ENCODE measurements at regions not wholly inside any gene's neighbourhood (a gene's known extent, or its start where the extent isn't known, plus 50 kb on each side); places are given as distances from the start of the nearest gene placed in this dataset.

DNA sequence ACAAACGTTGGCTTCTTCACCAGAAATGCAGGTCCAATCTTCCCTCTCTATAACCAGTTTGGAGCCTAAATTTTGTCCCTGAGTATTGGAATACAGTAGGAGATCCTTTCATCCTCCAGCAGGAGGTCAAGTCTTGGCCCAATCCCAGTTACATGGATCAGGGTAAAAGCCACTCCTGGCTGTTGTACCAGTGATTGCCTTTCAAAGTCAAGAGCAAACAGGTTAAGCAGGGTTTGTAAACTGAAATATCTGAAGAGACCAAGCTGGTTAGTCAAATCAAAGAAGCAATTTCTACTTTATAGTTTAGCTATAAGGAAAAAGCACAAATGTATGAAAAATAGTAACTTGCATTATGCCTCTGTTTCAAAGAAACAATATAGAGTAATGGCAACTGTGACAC, 329.4 kb downstream of the NAF1 start:
- H3K27me3 ChIP-seq (ENCODE audit: insufficient read depth): no peaks in the 10 kb centered on the region
- Mint-ChIP-seq H3K4me1 (no peaks in the 10 kb centered on the region), H3K27ac (no peak overlapping the region), H3K36me3 (ENCODE audit: low read depth) (no peaks in the 10 kb centered on the region), H3K4me3 (no peak overlapping the region), H3K9me3 (no peaks in the 10 kb centered on the region; the same call in 2 of the 3 replicates), H3K27me3 (ENCODE audit: insufficient read depth, low read depth, poor library complexity) (no peaks in the 10 kb centered on the region)
- H3K4me1 ChIP-seq (ENCODE audit: insufficient read depth): no peaks in the 10 kb centered on the region
- no peaks in the 10 kb centered on the region for H3K9me2 ChIP-seq (ENCODE audit: insufficient read depth)
- no peaks in the 10 kb centered on the region for H4K20me1 ChIP-seq (replicated peaks; ENCODE audit: insufficient read depth)
- H3F3A ChIP-seq (replicated peaks; ENCODE audit: low read depth): no peaks in the 10 kb centered on the region
- no peak overlapping the region for H3K27ac ChIP-seq (ENCODE audit: low read depth)
- H3K36me3 ChIP-seq (ENCODE audit: insufficient read depth): no peaks in the 10 kb centered on the region
- H3K79me2 ChIP-seq (replicated peaks; ENCODE audit: insufficient read depth): no peaks in the 10 kb centered on the region
- TF ChIP-seq NANOG (IDR thresholded peaks at IDR 0.05; ENCODE audit: borderline replicate concordance) (no peak), POLR2AphosphoS5 (IDR thresholded peaks at IDR 0.05; ENCODE audit: low read depth) (no peak), ZNF114 (CRISPR knock-in tag; IDR thresholded peaks at IDR 0.05) (no peak)
- ATAC-seq (no peak), DNase-seq (ENCODE audit: low spot score) (no peak)
- H3K4me3 ChIP-seq: no peak overlapping the region
- no peak overlapping the region for H2AFZ ChIP-seq
- H3K4me2 ChIP-seq: no peak overlapping the region

GRCh38 chr4:162836773-162837172, 329.9 kb downstream of the NAF1 start:
- Histone ChIP-seq H3K79me2 (replicated peaks; ENCODE audit: insufficient read depth) (no peaks in the 10 kb centered on the region), H3K27ac (ENCODE audit: low read depth) (no peak overlapping the region), H3K36me3 (ENCODE audit: insufficient read depth) (no peaks in the 10 kb centered on the region), H3K4me2 (no peak overlapping the region), H4K20me1 (replicated peaks; ENCODE audit: insufficient read depth) (no peaks in the 10 kb centered on the region), H3F3A (replicated peaks; ENCODE audit: low read depth) (no peaks in the 10 kb centered on the region), H3K9me2 (ENCODE audit: insufficient read depth) (no peaks in the 10 kb centered on the region), H3K4me3 (no peak overlapping the region), H2AFZ (no peak overlapping the region), H3K4me1 (ENCODE audit: insufficient read depth) (no peaks in the 10 kb centered on the region), H3K27me3 (ENCODE audit: insufficient read depth) (no peaks in the 10 kb centered on the region)
- H3K4me1 Mint-ChIP-seq: no peaks in the 10 kb centered on the region
- no peaks in the 10 kb centered on the region for H3K36me3 Mint-ChIP-seq (ENCODE audit: low read depth)
- H3K27me3 Mint-ChIP-seq (ENCODE audit: insufficient read depth, low read depth, poor library complexity): no peaks in the 10 kb centered on the region
- no peaks in the 10 kb centered on the region; the same call in 2 of the 3 replicates for H3K9me3 Mint-ChIP-seq
- no peak overlapping the region for H3K27ac Mint-ChIP-seq
- DNase-seq (ENCODE audit: low spot score): no peak
- ATAC-seq: no peak
- H3K4me3 Mint-ChIP-seq: no peak overlapping the region
- TF ChIP-seq, protein P1, sequence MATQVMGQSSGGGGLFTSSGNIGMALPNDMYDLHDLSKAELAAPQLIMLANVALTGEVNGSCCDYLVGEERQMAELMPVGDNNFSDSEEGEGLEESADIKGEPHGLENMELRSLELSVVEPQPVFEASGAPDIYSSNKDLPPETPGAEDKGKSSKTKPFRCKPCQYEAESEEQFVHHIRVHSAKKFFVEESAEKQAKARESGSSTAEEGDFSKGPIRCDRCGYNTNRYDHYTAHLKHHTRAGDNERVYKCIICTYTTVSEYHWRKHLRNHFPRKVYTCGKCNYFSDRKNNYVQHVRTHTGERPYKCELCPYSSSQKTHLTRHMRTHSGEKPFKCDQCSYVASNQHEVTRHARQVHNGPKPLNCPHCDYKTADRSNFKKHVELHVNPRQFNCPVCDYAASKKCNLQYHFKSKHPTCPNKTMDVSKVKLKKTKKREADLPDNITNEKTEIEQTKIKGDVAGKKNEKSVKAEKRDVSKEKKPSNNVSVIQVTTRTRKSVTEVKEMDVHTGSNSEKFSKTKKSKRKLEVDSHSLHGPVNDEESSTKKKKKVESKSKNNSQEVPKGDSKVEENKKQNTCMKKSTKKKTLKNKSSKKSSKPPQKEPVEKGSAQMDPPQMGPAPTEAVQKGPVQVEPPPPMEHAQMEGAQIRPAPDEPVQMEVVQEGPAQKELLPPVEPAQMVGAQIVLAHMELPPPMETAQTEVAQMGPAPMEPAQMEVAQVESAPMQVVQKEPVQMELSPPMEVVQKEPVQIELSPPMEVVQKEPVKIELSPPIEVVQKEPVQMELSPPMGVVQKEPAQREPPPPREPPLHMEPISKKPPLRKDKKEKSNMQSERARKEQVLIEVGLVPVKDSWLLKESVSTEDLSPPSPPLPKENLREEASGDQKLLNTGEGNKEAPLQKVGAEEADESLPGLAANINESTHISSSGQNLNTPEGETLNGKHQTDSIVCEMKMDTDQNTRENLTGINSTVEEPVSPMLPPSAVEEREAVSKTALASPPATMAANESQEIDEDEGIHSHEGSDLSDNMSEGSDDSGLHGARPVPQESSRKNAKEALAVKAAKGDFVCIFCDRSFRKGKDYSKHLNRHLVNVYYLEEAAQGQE (IDR thresholded peaks at IDR 0.05; ENCODE audit: unreplicated experiment): no peak
- TF ChIP-seq ZNF114 (CRISPR knock-in tag; IDR thresholded peaks at IDR 0.05) (no peak), EZH2 (IDR thresholded peaks at IDR 0.05; ENCODE audit: low read depth, unreplicated experiment) (no peak), ZNF462 (CRISPR knock-in tag; IDR thresholded peaks at IDR 0.05) (no peak), JUNB (IDR thresholded peaks at IDR 0.05; ENCODE audit: unreplicated experiment) (no peak), POLR2AphosphoS5 (IDR thresholded peaks at IDR 0.05; ENCODE audit: low read depth) (no peak), STAT1 (IDR thresholded peaks at IDR 0.05; ENCODE audit: unreplicated experiment) (no peak), NANOG (IDR thresholded peaks at IDR 0.05; ENCODE audit: borderline replicate concordance) (no peak)
- TF ChIP-seq, protein P2, sequence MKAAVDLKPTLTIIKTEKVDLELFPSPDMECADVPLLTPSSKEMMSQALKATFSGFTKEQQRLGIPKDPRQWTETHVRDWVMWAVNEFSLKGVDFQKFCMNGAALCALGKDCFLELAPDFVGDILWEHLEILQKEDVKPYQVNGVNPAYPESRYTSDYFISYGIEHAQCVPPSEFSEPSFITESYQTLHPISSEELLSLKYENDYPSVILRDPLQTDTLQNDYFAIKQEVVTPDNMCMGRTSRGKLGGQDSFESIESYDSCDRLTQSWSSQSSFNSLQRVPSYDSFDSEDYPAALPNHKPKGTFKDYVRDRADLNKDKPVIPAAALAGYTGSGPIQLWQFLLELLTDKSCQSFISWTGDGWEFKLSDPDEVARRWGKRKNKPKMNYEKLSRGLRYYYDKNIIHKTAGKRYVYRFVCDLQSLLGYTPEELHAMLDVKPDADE (IDR thresholded peaks at IDR 0.05): no peak
- TF ChIP-seq, protein P3, sequence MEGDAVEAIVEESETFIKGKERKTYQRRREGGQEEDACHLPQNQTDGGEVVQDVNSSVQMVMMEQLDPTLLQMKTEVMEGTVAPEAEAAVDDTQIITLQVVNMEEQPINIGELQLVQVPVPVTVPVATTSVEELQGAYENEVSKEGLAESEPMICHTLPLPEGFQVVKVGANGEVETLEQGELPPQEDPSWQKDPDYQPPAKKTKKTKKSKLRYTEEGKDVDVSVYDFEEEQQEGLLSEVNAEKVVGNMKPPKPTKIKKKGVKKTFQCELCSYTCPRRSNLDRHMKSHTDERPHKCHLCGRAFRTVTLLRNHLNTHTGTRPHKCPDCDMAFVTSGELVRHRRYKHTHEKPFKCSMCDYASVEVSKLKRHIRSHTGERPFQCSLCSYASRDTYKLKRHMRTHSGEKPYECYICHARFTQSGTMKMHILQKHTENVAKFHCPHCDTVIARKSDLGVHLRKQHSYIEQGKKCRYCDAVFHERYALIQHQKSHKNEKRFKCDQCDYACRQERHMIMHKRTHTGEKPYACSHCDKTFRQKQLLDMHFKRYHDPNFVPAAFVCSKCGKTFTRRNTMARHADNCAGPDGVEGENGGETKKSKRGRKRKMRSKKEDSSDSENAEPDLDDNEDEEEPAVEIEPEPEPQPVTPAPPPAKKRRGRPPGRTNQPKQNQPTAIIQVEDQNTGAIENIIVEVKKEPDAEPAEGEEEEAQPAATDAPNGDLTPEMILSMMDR (conservative IDR thresholded peaks at IDR 0.05; ENCODE audit: low read depth in 2 of 2): no peak
